Gastroesophageal sphincter (tissue), 4 donors: ENCODE measurements at regions not wholly inside any gene's neighbourhood (a gene's known extent, or its start where the extent isn't known, plus 50 kb on each side); places are given as distances from the start of the nearest gene placed in this dataset.

Experiments
- ATAC-seq: fragments of 150-250 bp; one replicate; pipeline ENCODE4 v1.9.1; 2016; ENCODE audit warnings: mild to moderate bottlenecking, moderate library complexity
- H3K27ac ChIP-seq, 4 donors: fragments of 200-600 bp; sonication (generic) in 3 of 4; 1 replicate in 3 of 4; 2 replicates in 1 of 4; pipeline ENCODE4 v1.5.1; 2016 to 2019
- H3K27me3 ChIP-seq: fragments of 200-600 bp; sonication (generic); one replicate; pipeline ENCODE4 v1.5.1; 2019
- H3K36me3 ChIP-seq, 2 donors: fragments of 200-600 bp; sonication (generic); one replicate each; pipeline ENCODE4 v1.5.1; 2019; ENCODE audit warnings: control low read depth in 1 of 2
- H3K4me1 ChIP-seq, 3 donors: fragments of 200-600 bp; sonication (generic); 1 replicate in 2 of 3; 2 replicates in 1 of 3; pipeline ENCODE4 v1.5.1; 2016 to 2019; ENCODE audit warnings: control low read depth in 2 of 3
- H3K4me3 ChIP-seq, 2 donors: fragments of 200-600 bp; sonication (generic); one replicate each; pipeline ENCODE4 v1.5.1; 2019; ENCODE audit warnings: mild to moderate bottlenecking in 1 of 2, moderate library complexity in 1 of 2
- H3K9me3 ChIP-seq, 3 donors: fragments of 200-600 bp; sonication (generic); one replicate each; pipeline ENCODE4 v1.5.1; 2017 to 2019; ENCODE audit warnings: control low read depth in 2 of 3
- CTCF ChIP-seq, 4 experiments: fragments of 200-600 bp in 2 of 4; fragments of 450-650 bp in 2 of 4; sonication (generic) in 1 of 4; IDR thresholded peaks; one replicate each; pipeline ENCODE4 v1.5.1; 2017 to 2019; ENCODE audit warnings: antibody characterized with exemption in 4 of 4, mild to moderate bottlenecking in 2 of 4, moderate library complexity in 2 of 4
- EP300 ChIP-seq: sonication (generic); formaldehyde crosslinking; IDR thresholded peaks from one replicate; pipeline ENCODE4 v1.6.1; 2017; ENCODE audit warnings: antibody characterized with exemption, mild to moderate bottlenecking
- POLR2A ChIP-seq, 2 donors: fragments of 450-650 bp; IDR thresholded peaks; one replicate each; pipeline ENCODE4 v1.6.1; 2017; ENCODE audit warnings: antibody characterized with exemption in 2 of 2, mild to moderate bottlenecking in 2 of 2, moderate library complexity in 1 of 2
- POLR2AphosphoS5 ChIP-seq: sonication (generic); formaldehyde crosslinking; IDR thresholded peaks from one replicate; pipeline ENCODE4 v1.6.1; 2017; ENCODE audit warnings: antibody characterized with exemption
- WGBS, 2 donors: methylation state at CpG; one replicate each; pipeline ENCODE4 v1.1.5; 2018; ENCODE audit warnings: low coverage in 1 of 2; 5-methylcytosine and 5-hydroxymethylcytosine counted together

- Histone ChIP-seq H3K4me1 (no peaks in the 10 kb centered on the region), H3K27me3 (no peaks in the 10 kb centered on the region), H3K36me3 (no peaks in the 10 kb centered on the region), H3K27ac (no peak overlapping the region), H3K9me3 (no peaks in the 10 kb centered on the region), H3K4me3 (no peak overlapping the region)
- WGBS, 2 donors, result 0 to 44% methylated on average over 1 to 2 of the region's 2 CpGs
- no peak for TF ChIP-seq EP300
- no peak for TF ChIP-seq CTCF (IDR thresholded peaks at IDR 0.05)
- TF ChIP-seq POLR2A (IDR thresholded peaks at IDR 0.05), result no peak
- no peak for TF ChIP-seq POLR2AphosphoS5
- ATAC-seq, result no peak
Measured at GRCh38 chrX:35682476-35682875, 115.7 kb upstream of the MAGEB16 start.

GRCh38 chrX:35696760-35697234 is 101.3 kb upstream of the MAGEB16 start:
- no peak overlapping the region for H3K27ac ChIP-seq
- no peaks in the 10 kb centered on the region for H3K27me3 ChIP-seq
- no peaks in the 10 kb centered on the region for H3K9me3 ChIP-seq
- no peaks in the 10 kb centered on the region for H3K36me3 ChIP-seq
- no peaks in the 10 kb centered on the region for H3K4me1 ChIP-seq
- 36 to 40% methylated on average over 1 of the region's 2 CpGs for WGBS, 2 donors
- no peak for TF ChIP-seq CTCF (IDR thresholded peaks at IDR 0.05)
- no peak for TF ChIP-seq POLR2AphosphoS5
- TF ChIP-seq EP300, result no peak
- no peak for TF ChIP-seq POLR2A (IDR thresholded peaks at IDR 0.05)
- no peak for ATAC-seq
- no peak overlapping the region for H3K4me3 ChIP-seq

GRCh38 chrX:35699642-35700041 is 98.5 kb upstream of the MAGEB16 start:
- no peaks in the 10 kb centered on the region for H3K27me3 ChIP-seq
- 65 to 80% methylated on average over 2 of the region's 2 CpGs for WGBS, 2 donors
- no peaks in the 10 kb centered on the region for H3K9me3 ChIP-seq
- ATAC-seq, result no peak
- H3K4me1 ChIP-seq, result no peaks in the 10 kb centered on the region
- no peak overlapping the region for H3K4me3 ChIP-seq
- H3K36me3 ChIP-seq, result no peaks in the 10 kb centered on the region
- no peak for TF ChIP-seq EP300
- no peak for TF ChIP-seq POLR2AphosphoS5
- no peak for TF ChIP-seq POLR2A (IDR thresholded peaks at IDR 0.05)
- no peak for TF ChIP-seq CTCF (IDR thresholded peaks at IDR 0.05)
- no peak overlapping the region for H3K27ac ChIP-seq

- ATAC-seq, result no peak
- no peak for TF ChIP-seq POLR2A (IDR thresholded peaks at IDR 0.05)
- no peak for TF ChIP-seq CTCF (IDR thresholded peaks at IDR 0.05)
- no peak for TF ChIP-seq EP300
- no peak for TF ChIP-seq POLR2AphosphoS5
- no peaks in the 10 kb centered on the region for H3K9me3 ChIP-seq
- no peak overlapping the region for H3K27ac ChIP-seq
- WGBS, 2 donors, result 50 to 63% methylated on average over 1 of the region's 1 CpG
- no peak overlapping the region for H3K4me3 ChIP-seq
- no peaks in the 10 kb centered on the region for H3K36me3 ChIP-seq
- no peaks in the 10 kb centered on the region for H3K4me1 ChIP-seq
- no peaks in the 10 kb centered on the region for H3K27me3 ChIP-seq
Measured at GRCh38 chrX:35700121-35700520, 98.0 kb upstream of the MAGEB16 start.

- Histone ChIP-seq H3K36me3 (no peaks in the 10 kb centered on the region), H3K9me3 (no peaks in the 10 kb centered on the region), H3K27me3 (no peaks in the 10 kb centered on the region), H3K4me3 (no peak overlapping the region), H3K27ac (no peak overlapping the region), H3K4me1 (no peaks in the 10 kb centered on the region)
- TF ChIP-seq POLR2A (IDR thresholded peaks at IDR 0.05) (no peak), CTCF (IDR thresholded peaks at IDR 0.05) (no peak), EP300 (no peak), POLR2AphosphoS5 (no peak)
- ATAC-seq, result no peak
Measured at GRCh38 chrX:35711281-35711680, 86.9 kb upstream of the MAGEB16 start.
